ENCODE measurements at regions not wholly inside any gene's neighbourhood (a gene's known extent, or its start where the extent isn't known, plus 50 kb on each side); places are given as distances from the start of the nearest gene placed in this dataset.

- Histone ChIP-seq H3K4me3 (no peak overlapping the region), H3K9me3 (peaks cover 0 to 14% (median 0%) of the 10 kb centered on the region in 4 donors), H3K27ac (no peak overlapping the region), H3K27me3 (no peaks in the 10 kb centered on the region), H3K36me3 (no peaks in the 10 kb centered on the region), H3K4me1 (no peaks in the 10 kb centered on the region)
- no peak for DNase-seq (ENCODE audit: low spot score in 2 of 2)
- TF ChIP-seq CTCF (IDR thresholded peaks at IDR 0.05) (no peak), POLR2A (IDR thresholded peaks at IDR 0.05) (no peak), EP300 (IDR thresholded peaks at IDR 0.05) (no peak)
- 78 to 91% methylated on average over 1 of the region's 1 CpG for WGBS, 2 donors
These were observed 115.6 kb upstream of the IRX4 start for GRCh38 chr5:1998348-1998669.

GRCh38 chr5:1997640-1998347, 115.1 kb upstream of the IRX4 start:
- DNase-seq (ENCODE audit: low spot score in 2 of 2), result no peak
- no peaks in the 10 kb centered on the region for H3K4me1 ChIP-seq
- H3K27ac ChIP-seq, result no peak overlapping the region
- no peaks in the 10 kb centered on the region for H3K27me3 ChIP-seq
- H3K9me3 ChIP-seq, result peaks cover 0 to 15% (median 2%) of the 10 kb centered on the region in 4 donors
- WGBS, 2 donors, result 88 to 92% methylated on average over 6 of the region's 6 CpGs
- TF ChIP-seq EP300 (IDR thresholded peaks at IDR 0.05), result no peak
- no peak for TF ChIP-seq CTCF (IDR thresholded peaks at IDR 0.05)
- no peak for TF ChIP-seq POLR2A (IDR thresholded peaks at IDR 0.05)
- H3K36me3 ChIP-seq, result no peaks in the 10 kb centered on the region
- no peak overlapping the region for H3K4me3 ChIP-seq

- WGBS, 2 donors, result 75 to 76% methylated on average over 5 of the region's 5 CpGs
- Histone ChIP-seq H3K36me3 (no peaks in the 10 kb centered on the region), H3K9me3 (peaks cover 0 to 20% (median 2%) of the 10 kb centered on the region in 4 donors), H3K4me1 (no peaks in the 10 kb centered on the region), H3K27ac (no peak overlapping the region), H3K4me3 (no peak overlapping the region), H3K27me3 (no peaks in the 10 kb centered on the region)
- TF ChIP-seq POLR2A (IDR thresholded peaks at IDR 0.05) (no peak), CTCF (IDR thresholded peaks at IDR 0.05) (no peak), EP300 (IDR thresholded peaks at IDR 0.05) (no peak)
- DNase-seq (ENCODE audit: low spot score in 2 of 2), result no peak
These were observed 112.8 kb upstream of the IRX4 start for GRCh38 chr5:1995491-1995890.

- no peaks in the 10 kb centered on the region for H3K36me3 ChIP-seq
- H3K4me3 ChIP-seq, result no peak overlapping the region
- no peak overlapping the region for H3K27ac ChIP-seq
- DNase-seq (ENCODE audit: low spot score in 2 of 2), result no peak
- WGBS, 2 donors, result 79 to 83% methylated on average over 5 of the region's 5 CpGs
- H3K27me3 ChIP-seq, result no peaks in the 10 kb centered on the region
- H3K4me1 ChIP-seq, result no peaks in the 10 kb centered on the region
- peaks cover 0 to 24% (median 5%) of the 10 kb centered on the region in 4 donors for H3K9me3 ChIP-seq
- no peak for TF ChIP-seq CTCF (IDR thresholded peaks at IDR 0.05)
- TF ChIP-seq EP300 (IDR thresholded peaks at IDR 0.05), result no peak
- TF ChIP-seq POLR2A (IDR thresholded peaks at IDR 0.05), result no peak
These were observed 104.7 kb upstream of the IRX4 start for GRCh38 chr5:1987471-1987870.

- no peak for TF ChIP-seq EP300 (IDR thresholded peaks at IDR 0.05)
- no peak for TF ChIP-seq POLR2A (IDR thresholded peaks at IDR 0.05)
- TF ChIP-seq CTCF (IDR thresholded peaks at IDR 0.05), result no peak
- H3K36me3 ChIP-seq, result no peaks in the 10 kb centered on the region
- H3K9me3 ChIP-seq, result peaks cover 0 to 21% (median 5%) of the 10 kb centered on the region in 4 donors
- H3K4me3 ChIP-seq, result no peak overlapping the region
- DNase-seq (ENCODE audit: low spot score in 2 of 2), result no peak
- no peak overlapping the region for H3K27ac ChIP-seq
- H3K4me1 ChIP-seq, result no peaks in the 10 kb centered on the region
- WGBS, 2 donors, result 81 to 84% methylated on average over 6 to 9 of the region's 9 CpGs
- H3K27me3 ChIP-seq, result no peaks in the 10 kb centered on the region
These were observed 103.1 kb upstream of the IRX4 start for GRCh38 chr5:1985781-1986180.
